Esophagus muscularis mucosa (tissue), 3 donors: ENCODE measurements at regions not wholly inside any gene's neighbourhood (a gene's known extent, or its start where the extent isn't known, plus 50 kb on each side); places are given as distances from the start of the nearest gene placed in this dataset.

Experiments used
- POLR2A ChIP-seq: fragments of 450-650 bp; IDR thresholded peaks from one replicate; pipeline ENCODE4 v1.6.1; 2017; ENCODE audit warnings: antibody characterized with exemption, moderate library complexity, mild to moderate bottlenecking, low read depth
- TF ChIP-seq, protein P1 (sequence below), 3 experiments: fragments of 200-600 bp in 2 of 3; fragments of 450-650 bp in 1 of 3; sonication (generic) in 2 of 3; IDR thresholded peaks; one replicate each; pipeline ENCODE4 v1.5.1; 2017 to 2019; ENCODE audit warnings: antibody characterized with exemption in 3 of 3, mild to moderate bottlenecking in 2 of 3, moderate library complexity in 1 of 3

DNA sequence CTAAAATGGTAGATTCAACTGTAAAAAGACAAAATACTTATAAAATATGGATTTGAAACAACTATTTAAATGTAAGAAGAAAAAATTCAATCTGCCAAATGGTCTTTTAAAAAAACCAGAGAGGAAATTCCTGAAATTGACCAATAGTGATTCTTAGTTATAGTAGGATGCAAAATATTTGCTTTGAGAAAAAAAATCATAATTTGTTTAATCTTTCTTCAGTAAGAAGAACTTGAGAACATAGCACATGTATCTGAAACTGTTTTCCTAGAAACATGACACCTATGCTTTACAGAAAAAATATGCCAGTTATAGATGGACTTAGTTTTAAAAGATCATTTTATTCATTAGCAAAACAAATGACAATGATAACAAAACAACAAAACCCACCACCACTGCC, 186.9 kb upstream of the CD180 start:
- TF ChIP-seq POLR2A = no peak
- TF ChIP-seq, protein P1, sequence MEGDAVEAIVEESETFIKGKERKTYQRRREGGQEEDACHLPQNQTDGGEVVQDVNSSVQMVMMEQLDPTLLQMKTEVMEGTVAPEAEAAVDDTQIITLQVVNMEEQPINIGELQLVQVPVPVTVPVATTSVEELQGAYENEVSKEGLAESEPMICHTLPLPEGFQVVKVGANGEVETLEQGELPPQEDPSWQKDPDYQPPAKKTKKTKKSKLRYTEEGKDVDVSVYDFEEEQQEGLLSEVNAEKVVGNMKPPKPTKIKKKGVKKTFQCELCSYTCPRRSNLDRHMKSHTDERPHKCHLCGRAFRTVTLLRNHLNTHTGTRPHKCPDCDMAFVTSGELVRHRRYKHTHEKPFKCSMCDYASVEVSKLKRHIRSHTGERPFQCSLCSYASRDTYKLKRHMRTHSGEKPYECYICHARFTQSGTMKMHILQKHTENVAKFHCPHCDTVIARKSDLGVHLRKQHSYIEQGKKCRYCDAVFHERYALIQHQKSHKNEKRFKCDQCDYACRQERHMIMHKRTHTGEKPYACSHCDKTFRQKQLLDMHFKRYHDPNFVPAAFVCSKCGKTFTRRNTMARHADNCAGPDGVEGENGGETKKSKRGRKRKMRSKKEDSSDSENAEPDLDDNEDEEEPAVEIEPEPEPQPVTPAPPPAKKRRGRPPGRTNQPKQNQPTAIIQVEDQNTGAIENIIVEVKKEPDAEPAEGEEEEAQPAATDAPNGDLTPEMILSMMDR (IDR thresholded peaks at IDR 0.05) = no peak
